Forelimb muscle (tissue), 1 donor: ENCODE measurements at regions not wholly inside any gene's neighbourhood (a gene's known extent, or its start where the extent isn't known, plus 50 kb on each side); places are given as distances from the start of the nearest gene placed in this dataset.
"Not testable (repeated sequence)": the region's sequence is repeated elsewhere in the genome, so short reads cannot be mapped to it uniquely, and the experiment has no call there.

ENCODE experiments used
- DNase-seq: peaks from one replicate; pipeline ENCODE4 v3.0.0-alpha.2; 2013; ENCODE audit warnings: low read depth

- no peak for DNase-seq
Observed at GRCh38 chr4:27119239-27119638, 258.6 kb downstream of the STIM2 start.

- no peak for DNase-seq
Observed at GRCh38 chr4:27121830-27122229, 261.2 kb downstream of the STIM2 start.

GRCh38 chr4:27123123-27123768 is 262.6 kb downstream of the STIM2 start:
- DNase-seq: no peak

GRCh38 chr4:27123769-27124124 is 263.1 kb downstream of the STIM2 start:
- no peak for DNase-seq

GRCh38 chr4:27126895-27127294 is 266.3 kb downstream of the STIM2 start:
- not testable (repeated sequence) for DNase-seq

GRCh38 chr4:27128443-27128842 is 267.8 kb downstream of the STIM2 start:
- no peak for DNase-seq

- DNase-seq: no peak
Observed at GRCh38 chr4:27129871-27130366, 269.3 kb downstream of the STIM2 start.

- no peak for DNase-seq
Observed at GRCh38 chr4:27132497-27132896, 271.9 kb downstream of the STIM2 start.

- DNase-seq: no peak
Observed at GRCh38 chr4:27140486-27140885, 279.8 kb downstream of the STIM2 start.

GRCh38 chr4:27141530-27141929 is 280.9 kb downstream of the STIM2 start:
- DNase-seq: no peak

GRCh38 chr4:27142841-27143240 is 282.2 kb downstream of the STIM2 start:
- no peak for DNase-seq

- DNase-seq: no peak
Observed at GRCh38 chr4:27145597-27145996, 285.0 kb downstream of the STIM2 start.

GRCh38 chr4:27148211-27148895 is 287.7 kb downstream of the STIM2 start:
- DNase-seq: no peak

- DNase-seq: no peak
Observed at GRCh38 chr4:27149541-27150212, 289.0 kb downstream of the STIM2 start.

- DNase-seq: no peak
Observed at GRCh38 chr4:27152703-27153102, 292.1 kb downstream of the STIM2 start.

GRCh38 chr4:27154706-27155105 is 294.1 kb downstream of the STIM2 start:
- no peak for DNase-seq

- no peak for DNase-seq
Observed at GRCh38 chr4:27161191-27161590, 300.6 kb downstream of the STIM2 start.

GRCh38 chr4:27168783-27169182 is 308.1 kb downstream of the STIM2 start:
- DNase-seq: no peak

- DNase-seq: no peak
Observed at GRCh38 chr4:27173280-27173679, 312.6 kb downstream of the STIM2 start.

GRCh38 chr4:27176400-27176799 is 315.8 kb downstream of the STIM2 start:
- peak; percentile 36 for DNase-seq

- DNase-seq: no peak
Observed at GRCh38 chr4:27176881-27177280, 316.2 kb downstream of the STIM2 start.

GRCh38 chr4:27178061-27178460 is 317.4 kb downstream of the STIM2 start:
- DNase-seq: no peak

GRCh38 chr4:27181693-27182092 is 321.1 kb downstream of the STIM2 start:
- DNase-seq: no peak
